RWPE1 (cell line): ENCODE measurements at regions not wholly inside any gene's neighbourhood (a gene's known extent, or its start where the extent isn't known, plus 50 kb on each side); places are given as distances from the start of the nearest gene placed in this dataset.

Experiments
- CTCF ChIA-PET: fragments of 350-600 bp; sonication (Branson Sonifier 250); formaldehyde crosslinking; extraction: SDS; loops from one replicate; lab custom pipeline; 2021; lab: Yijun Ruan, JAX
- POLR2A ChIA-PET: fragments of 400-600 bp; formaldehyde crosslinking; extraction: SDS; loops from one replicate; lab custom pipeline; 2020; ENCODE audit warnings: antibody characterized with exemption; ENCODE audit not compliant: low non-redundant PET; lab: Yijun Ruan, JAX
- DNase-seq: peaks from one replicate; pipeline ENCODE4 v3.0.0; 2012; ENCODE audit warnings: low spot score
- H3K27ac ChIP-seq: fragments of 450-650 bp; 2 replicates; pipeline ENCODE4 v1.5.1; 2017
- CTCF ChIP-seq: fragments of 450-650 bp; conservative IDR thresholded peaks from 2 replicates; pipeline ENCODE4 v1.5.1; 2017; ENCODE audit warnings: low read depth, mild to moderate bottlenecking

DNA sequence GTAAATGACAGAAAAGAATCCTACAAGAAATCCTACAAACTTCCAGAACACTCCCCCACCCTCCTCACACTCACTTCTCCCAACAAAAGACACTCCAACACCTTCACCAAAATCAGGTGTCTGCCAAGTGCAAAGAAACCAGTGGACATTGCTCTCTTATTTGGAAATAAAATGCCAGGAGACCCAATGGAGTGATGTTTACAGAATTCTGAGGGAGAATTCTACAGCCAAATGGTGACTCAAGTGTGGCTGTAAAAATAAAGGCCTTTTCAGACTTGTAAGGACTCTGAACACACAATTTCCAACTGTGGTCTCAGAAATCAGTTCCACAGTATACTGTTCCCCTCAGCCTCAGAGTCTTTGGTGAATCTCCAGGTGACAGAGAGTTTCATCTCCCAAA is 109.6 kb upstream of the CARMIL1 start:
- ChIA-PET POLR2A (no interaction called here), CTCF (interaction anchor here (0.6 kb wide), 1 partner anchor 12 kb away, joined by 3 read pairs; no protein-coding TSS in a partner anchor)
- H3K27ac ChIP-seq = no peak overlapping the region
- DNase-seq = no peak
- no peak for TF ChIP-seq CTCF

GRCh38 chr6:25169961-25170360 is 109.2 kb upstream of the CARMIL1 start:
- DNase-seq = no peak
- ChIA-PET POLR2A (no interaction called here), CTCF (interaction anchor here (0.6 kb wide), 1 partner anchor 12 kb away, joined by 3 read pairs; no protein-coding TSS in a partner anchor)
- no peak for TF ChIP-seq CTCF
- no peak overlapping the region for H3K27ac ChIP-seq

GRCh38 chr6:25170640-25171039 is 108.5 kb upstream of the CARMIL1 start:
- ChIA-PET POLR2A (no interaction called here), CTCF (interaction anchor here (0.7 kb wide), 1 partner anchor 325 kb away, joined by 4 read pairs; no protein-coding TSS in a partner anchor)
- no peak for DNase-seq
- H3K27ac ChIP-seq = no peak overlapping the region
- TF ChIP-seq CTCF = no peak

DNA sequence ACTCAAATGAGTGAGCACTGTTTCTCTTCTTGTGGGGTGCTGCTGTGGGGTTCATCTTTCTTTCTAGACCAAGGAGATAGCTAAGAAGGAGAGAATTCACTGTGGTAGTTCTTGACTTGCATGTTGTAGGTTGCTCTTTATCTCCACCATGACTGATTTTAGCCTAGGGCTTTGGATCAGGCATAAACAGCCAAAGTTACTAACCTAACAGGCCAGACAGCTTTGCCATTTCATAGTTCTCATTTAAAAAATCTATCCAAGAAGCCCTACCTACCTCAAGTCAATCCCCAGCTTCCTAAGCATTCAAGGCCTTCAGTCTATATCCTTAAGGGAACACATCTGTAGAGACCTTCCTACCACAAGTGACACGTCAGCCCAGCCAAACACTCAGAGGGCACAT is 107.9 kb upstream of the CARMIL1 start:
- no peak for TF ChIP-seq CTCF
- POLR2A ChIA-PET = no interaction called here
- CTCF ChIA-PET = no interaction called here
- no peak for DNase-seq
- no peak overlapping the region for H3K27ac ChIP-seq

DNA sequence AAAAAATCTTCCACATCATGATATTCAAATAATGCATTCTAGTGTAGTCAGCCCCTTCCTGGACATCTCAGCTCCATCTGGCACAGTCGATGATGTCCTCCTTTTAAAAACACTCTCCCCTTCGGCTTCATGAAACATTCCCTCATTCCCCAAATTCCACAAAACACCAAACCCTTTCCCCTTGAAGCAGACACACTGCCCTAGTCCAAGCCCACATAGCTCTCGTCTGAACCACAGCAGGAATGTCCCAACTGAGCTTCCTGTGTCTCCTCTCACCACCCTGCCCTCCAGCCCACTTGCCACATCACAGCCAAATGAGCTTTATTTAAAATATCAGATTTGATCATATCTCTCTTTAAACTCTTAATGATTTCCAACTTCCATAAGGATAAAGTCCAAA is 106.4 kb upstream of the CARMIL1 start:
- peak; percentile 38 for DNase-seq
- ChIA-PET CTCF (interaction anchor here (0.6 to 1.4 kb wide), 2 partner anchors 51 to 111 kb away, joined by 3 to 6 read pairs; no protein-coding TSS in a partner anchor), POLR2A (no interaction called here)
- H3K27ac ChIP-seq = peak overlapping the region; percentile 83
- TF ChIP-seq CTCF = no peak

- POLR2A ChIA-PET = no interaction called here
- H3K27ac ChIP-seq = peak overlapping the region; percentile 83
- no peak for TF ChIP-seq CTCF
- CTCF ChIA-PET = interaction anchor here (0.6 to 1.4 kb wide), 2 partner anchors 51 to 112 kb away, joined by 3 to 6 read pairs; no protein-coding TSS in a partner anchor
- DNase-seq = no peak
Observed at GRCh38 chr6:25173246-25173645, 105.9 kb upstream of the CARMIL1 start.
